PFSK-1 (cell line): ENCODE measurements at regions not wholly inside any gene's neighbourhood (a gene's known extent, or its start where the extent isn't known, plus 50 kb on each side); places are given as distances from the start of the nearest gene placed in this dataset.

ENCODE experiments used
- FOXP2 ChIP-seq: optimal IDR thresholded peaks from 2 replicates; pipeline ENCODE3; 2011; ENCODE audit warnings: borderline replicate concordance, control low read depth, inconsistent platforms; ENCODE audit not compliant: insufficient read depth; ENCODE audit errors: extremely low read length, extremely low read depth
- POLR2AphosphoS5 ChIP-seq: IDR thresholded peaks from 2 replicates; pipeline ENCODE4 v1.6.1; 2012; ENCODE audit warnings: low read depth, mild to moderate bottlenecking, control low read depth, low read length, moderate library complexity
- SIN3A ChIP-seq: IDR thresholded peaks from 2 replicates; pipeline ENCODE4 v1.6.1; 2012; ENCODE audit warnings: mild to moderate bottlenecking, low read length, moderate library complexity, borderline replicate concordance; ENCODE audit not compliant: insufficient read depth
- TAF1 ChIP-seq: IDR thresholded peaks from 2 replicates; pipeline ENCODE4 v1.6.1; 2012; ENCODE audit warnings: low read length, control low read depth, borderline replicate concordance; ENCODE audit not compliant: insufficient read depth
- TF ChIP-seq, protein P1 (sequence below), 2 experiments: IDR thresholded peaks; 2 replicates each; pipeline versions ENCODE4 v1.6.1 to v1.8.0; 2011 to 2012; ENCODE audit warnings: low read depth in 2 of 2, low read length in 2 of 2, control low read depth in 1 of 2, inconsistent platforms in 1 of 2, mild to moderate bottlenecking in 1 of 2, moderate library complexity in 1 of 2; ENCODE audit not compliant: insufficient read depth in 1 of 2

DNA sequence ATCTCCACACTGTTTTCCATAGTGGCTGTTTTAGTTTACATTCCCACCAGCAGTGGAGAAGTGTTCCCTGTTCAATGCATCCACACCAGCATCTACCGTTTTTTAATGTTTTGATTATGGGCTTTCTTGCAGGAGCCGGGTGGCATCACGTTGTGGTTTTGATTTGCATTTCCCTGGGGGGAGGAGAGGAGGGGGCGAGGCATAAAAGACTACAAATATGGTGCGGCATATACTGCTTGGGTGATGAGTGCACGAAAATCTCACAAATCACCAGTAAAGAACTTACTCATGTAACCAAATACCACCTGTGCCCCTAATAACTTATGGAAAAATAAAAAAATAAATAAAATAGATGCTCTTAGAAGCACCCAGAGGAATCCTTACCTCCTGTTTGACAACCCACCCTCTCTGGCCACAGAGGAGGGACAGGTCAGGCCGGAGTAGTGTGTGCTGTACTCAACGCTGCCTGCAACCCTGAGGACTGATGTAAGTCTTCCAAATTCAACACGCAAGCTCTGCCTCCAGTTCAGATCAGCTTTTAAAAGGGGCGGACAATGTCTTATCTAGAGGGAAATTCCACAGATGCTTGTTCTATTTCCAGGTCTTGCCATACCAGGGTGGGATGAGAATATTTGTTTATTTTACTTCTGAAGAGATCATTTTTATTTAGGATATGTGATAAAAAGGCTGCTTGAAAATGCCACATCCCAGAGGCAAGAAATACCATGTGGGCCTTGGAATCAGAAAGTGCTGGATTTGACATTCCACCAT lies 329.6 kb upstream of the B3GAT1 start:
- no peak for TF ChIP-seq TAF1
- TF ChIP-seq SIN3A: no peak
- no peak for TF ChIP-seq POLR2AphosphoS5
- no peak for TF ChIP-seq FOXP2
- TF ChIP-seq, protein P1, sequence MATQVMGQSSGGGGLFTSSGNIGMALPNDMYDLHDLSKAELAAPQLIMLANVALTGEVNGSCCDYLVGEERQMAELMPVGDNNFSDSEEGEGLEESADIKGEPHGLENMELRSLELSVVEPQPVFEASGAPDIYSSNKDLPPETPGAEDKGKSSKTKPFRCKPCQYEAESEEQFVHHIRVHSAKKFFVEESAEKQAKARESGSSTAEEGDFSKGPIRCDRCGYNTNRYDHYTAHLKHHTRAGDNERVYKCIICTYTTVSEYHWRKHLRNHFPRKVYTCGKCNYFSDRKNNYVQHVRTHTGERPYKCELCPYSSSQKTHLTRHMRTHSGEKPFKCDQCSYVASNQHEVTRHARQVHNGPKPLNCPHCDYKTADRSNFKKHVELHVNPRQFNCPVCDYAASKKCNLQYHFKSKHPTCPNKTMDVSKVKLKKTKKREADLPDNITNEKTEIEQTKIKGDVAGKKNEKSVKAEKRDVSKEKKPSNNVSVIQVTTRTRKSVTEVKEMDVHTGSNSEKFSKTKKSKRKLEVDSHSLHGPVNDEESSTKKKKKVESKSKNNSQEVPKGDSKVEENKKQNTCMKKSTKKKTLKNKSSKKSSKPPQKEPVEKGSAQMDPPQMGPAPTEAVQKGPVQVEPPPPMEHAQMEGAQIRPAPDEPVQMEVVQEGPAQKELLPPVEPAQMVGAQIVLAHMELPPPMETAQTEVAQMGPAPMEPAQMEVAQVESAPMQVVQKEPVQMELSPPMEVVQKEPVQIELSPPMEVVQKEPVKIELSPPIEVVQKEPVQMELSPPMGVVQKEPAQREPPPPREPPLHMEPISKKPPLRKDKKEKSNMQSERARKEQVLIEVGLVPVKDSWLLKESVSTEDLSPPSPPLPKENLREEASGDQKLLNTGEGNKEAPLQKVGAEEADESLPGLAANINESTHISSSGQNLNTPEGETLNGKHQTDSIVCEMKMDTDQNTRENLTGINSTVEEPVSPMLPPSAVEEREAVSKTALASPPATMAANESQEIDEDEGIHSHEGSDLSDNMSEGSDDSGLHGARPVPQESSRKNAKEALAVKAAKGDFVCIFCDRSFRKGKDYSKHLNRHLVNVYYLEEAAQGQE (IDR thresholded peaks at IDR 0.05; ENCODE audit: insufficient read depth in 1 of 2, low read depth in 2 of 2, low read length in 2 of 2): no peak

DNA sequence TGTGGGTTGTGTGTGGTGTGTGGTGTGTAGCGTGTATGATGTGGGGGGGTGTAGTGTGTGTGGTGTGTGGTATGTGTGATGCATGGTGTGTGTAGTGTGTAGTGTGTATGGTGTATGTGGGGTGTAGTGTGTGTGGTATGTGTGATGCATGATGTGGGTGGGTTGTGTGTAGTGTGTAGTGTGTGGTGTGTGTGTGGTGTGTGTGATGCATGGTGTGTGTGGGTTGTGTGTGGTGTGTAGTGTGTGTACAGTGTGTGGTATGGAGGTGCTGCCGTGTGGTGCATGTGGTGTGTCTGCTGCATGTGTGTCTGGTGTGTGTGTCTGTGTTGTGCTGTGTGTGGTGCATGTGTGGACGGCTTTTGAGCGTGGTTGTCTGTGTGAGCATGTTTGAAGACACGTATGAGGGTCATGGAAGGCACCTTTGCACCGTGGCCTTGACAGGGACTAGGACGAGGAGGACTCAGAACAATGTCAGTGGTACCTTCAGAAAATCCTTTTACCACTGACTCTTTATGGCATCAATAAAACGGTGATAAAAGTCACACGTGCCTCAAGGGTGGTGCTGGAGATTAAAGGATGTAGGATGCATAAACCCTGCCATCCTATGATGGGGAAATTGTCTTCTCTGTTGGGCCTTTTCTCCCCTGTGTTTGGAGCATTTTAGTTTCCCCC lies 328.7 kb upstream of the B3GAT1 start:
- TF ChIP-seq FOXP2: no peak
- TF ChIP-seq, protein P1 (IDR thresholded peaks at IDR 0.05; ENCODE audit: insufficient read depth in 1 of 2, low read depth in 2 of 2, low read length in 2 of 2): no peak
- no peak for TF ChIP-seq TAF1
- no peak for TF ChIP-seq POLR2AphosphoS5
- TF ChIP-seq SIN3A: no peak

DNA sequence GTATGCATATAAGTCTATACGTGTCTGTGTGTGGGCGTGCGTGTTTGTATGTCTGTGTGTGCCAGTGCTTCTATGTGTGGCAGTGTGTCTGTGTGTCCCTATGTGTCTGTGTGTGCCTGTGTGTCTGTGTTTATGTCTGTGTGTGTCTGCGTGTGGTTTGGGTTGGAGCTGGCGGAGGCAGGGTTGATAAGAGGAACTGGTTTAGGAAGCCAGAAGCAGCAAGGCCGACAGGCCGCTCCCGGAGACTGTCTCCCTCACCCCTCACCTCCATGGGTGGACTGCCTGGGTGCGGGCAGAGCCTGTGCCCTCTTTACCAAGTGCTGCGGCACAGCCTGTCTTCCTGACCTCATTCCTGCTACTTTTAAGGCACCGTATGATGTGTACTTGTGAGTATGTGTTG lies 327.1 kb upstream of the B3GAT1 start:
- TF ChIP-seq POLR2AphosphoS5: no peak
- no peak for TF ChIP-seq TAF1
- TF ChIP-seq, protein P1 (IDR thresholded peaks at IDR 0.05; ENCODE audit: insufficient read depth in 1 of 2, low read depth in 2 of 2, low read length in 2 of 2): no peak

DNA sequence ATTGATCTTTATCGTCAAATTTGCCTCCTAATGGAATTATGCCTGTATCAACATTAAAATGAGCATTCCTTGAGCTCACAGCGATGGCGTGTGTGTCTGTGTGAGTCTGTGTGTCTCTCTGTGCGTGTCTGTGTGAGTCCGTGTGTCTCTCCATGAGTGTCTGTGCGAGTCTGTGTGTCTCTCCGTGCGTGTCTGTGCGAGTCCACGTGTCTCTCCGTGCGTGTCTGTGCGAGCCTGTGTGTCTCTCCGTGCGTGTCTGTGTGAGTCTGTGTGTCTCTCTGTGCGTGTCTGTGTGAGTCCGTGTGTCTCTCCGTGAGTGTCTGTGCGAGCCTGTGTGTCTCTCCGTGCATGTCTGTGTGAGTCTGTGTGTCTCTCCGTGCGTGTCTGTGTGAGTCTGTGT lies 326.5 kb upstream of the B3GAT1 start:
- no peak for TF ChIP-seq POLR2AphosphoS5
- TF ChIP-seq, protein P1 (IDR thresholded peaks at IDR 0.05; ENCODE audit: insufficient read depth in 1 of 2, low read depth in 2 of 2, low read length in 2 of 2): no peak
- TF ChIP-seq FOXP2: no peak
- TF ChIP-seq SIN3A: no peak
- TF ChIP-seq TAF1: no peak
